ENCODE measurements at regions not wholly inside any gene's neighbourhood (a gene's known extent, or its start where the extent isn't known, plus 50 kb on each side); places are given as distances from the start of the nearest gene placed in this dataset.

DNA sequence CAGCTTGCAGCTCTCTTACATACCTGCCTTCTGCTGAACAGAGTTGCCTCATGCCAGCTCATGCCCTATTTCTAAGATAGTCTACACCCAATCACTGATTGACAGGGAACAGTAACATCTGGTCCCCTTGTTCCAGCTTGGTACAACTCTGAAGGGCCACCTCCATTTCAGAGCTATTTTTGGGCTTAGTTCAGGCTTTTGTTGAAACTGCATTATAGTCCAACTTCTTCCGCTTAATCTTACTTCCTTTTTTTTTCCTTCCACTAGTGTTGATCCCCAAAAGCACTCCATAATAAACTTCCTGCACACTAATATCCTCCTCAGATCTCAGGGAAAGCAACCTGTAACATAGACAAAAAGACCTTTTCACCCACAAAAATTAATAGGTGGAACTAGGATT lies 65.7 kb upstream of the TNFRSF21 start:
- TF ChIP-seq, protein P1, sequence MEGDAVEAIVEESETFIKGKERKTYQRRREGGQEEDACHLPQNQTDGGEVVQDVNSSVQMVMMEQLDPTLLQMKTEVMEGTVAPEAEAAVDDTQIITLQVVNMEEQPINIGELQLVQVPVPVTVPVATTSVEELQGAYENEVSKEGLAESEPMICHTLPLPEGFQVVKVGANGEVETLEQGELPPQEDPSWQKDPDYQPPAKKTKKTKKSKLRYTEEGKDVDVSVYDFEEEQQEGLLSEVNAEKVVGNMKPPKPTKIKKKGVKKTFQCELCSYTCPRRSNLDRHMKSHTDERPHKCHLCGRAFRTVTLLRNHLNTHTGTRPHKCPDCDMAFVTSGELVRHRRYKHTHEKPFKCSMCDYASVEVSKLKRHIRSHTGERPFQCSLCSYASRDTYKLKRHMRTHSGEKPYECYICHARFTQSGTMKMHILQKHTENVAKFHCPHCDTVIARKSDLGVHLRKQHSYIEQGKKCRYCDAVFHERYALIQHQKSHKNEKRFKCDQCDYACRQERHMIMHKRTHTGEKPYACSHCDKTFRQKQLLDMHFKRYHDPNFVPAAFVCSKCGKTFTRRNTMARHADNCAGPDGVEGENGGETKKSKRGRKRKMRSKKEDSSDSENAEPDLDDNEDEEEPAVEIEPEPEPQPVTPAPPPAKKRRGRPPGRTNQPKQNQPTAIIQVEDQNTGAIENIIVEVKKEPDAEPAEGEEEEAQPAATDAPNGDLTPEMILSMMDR (conservative IDR thresholded peaks at IDR 0.05), result no peak
- TF ChIP-seq EZH2 (IDR thresholded peaks at IDR 0.05; ENCODE audit: low read depth), result no peak
